Activated CD4-positive, alpha-beta T cell treated with anti-CD3 and anti-CD28 coated beads, Interleukin-10, Interleukin-2, amounts not matched to agents 100 ng/mL and 50 ng/mL, durations not matched to agents 16 hours and 8 hours (primary cell): ENCODE measurements at regions not wholly inside any gene's neighbourhood (a gene's known extent, or its start where the extent isn't known, plus 50 kb on each side); places are given as distances from the start of the nearest gene placed in this dataset.

Source experiments
- DNase-seq: peaks from one replicate; pipeline ENCODE4 v3.0.0-alpha.2; 2020

DNA sequence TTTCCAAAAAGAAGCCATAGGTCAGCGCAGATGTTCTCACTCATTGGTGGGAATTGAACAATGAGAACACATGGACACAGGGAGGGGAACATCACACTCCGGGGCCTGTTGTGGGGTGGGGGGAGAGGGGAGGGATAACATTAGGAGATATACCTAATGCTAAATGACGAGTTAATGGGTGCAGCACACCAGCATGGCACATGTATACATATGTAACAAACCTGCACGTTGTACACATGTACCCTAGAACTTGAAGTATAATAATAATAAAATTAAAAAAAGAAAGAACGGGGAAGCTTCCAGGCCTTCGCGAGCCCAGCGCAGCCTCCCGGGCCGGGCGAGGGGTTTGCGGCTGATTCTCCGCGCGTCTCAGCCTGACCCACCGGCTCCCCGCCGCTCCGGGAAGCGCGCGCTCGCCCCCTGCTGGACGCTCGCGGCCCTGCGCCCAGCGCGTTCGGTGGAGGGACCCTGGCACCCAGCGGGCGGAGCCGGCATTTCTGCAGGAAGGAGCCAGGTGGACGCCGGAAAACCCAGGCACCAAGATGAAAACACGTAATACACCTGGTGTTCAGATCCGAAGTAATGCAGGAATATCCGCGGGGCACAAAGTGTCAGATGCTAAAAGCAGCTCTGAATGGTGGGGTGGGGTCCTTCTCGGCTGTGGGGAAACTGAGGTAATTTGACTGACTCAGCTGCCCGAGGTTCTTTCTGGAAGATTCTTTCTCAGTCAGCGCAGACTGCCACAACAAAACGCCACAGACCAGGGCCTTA lies 67.1 kb upstream of the PPP1R26 start:
- DNase-seq: peak; percentile 75

DNA sequence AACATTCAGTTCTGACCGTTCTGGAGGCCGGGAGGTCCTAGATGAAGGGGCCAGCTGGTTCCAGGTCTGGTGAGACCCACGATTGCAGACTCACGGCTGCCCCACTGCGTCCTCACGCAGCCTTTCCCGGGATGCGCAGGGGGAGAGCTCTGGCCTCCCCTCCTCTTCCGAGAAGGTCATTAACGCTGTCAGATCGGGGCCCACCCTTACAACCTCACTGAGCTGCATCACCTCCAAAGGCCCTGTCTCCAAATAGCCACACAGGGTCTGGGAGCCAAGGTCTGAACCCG lies 66.6 kb upstream of the PPP1R26 start:
- no peak for DNase-seq

- DNase-seq: no peak
These were observed 66.1 kb upstream of the PPP1R26 start for GRCh38 chr9:135413461-135413860.

- DNase-seq: no peak
These were observed 65.3 kb upstream of the PPP1R26 start for GRCh38 chr9:135414293-135414692.

- no peak for DNase-seq
These were observed 64.0 kb upstream of the PPP1R26 start for GRCh38 chr9:135415586-135415985.

- no peak for DNase-seq
These were observed 62.8 kb upstream of the PPP1R26 start for GRCh38 chr9:135416664-135417290.

DNA sequence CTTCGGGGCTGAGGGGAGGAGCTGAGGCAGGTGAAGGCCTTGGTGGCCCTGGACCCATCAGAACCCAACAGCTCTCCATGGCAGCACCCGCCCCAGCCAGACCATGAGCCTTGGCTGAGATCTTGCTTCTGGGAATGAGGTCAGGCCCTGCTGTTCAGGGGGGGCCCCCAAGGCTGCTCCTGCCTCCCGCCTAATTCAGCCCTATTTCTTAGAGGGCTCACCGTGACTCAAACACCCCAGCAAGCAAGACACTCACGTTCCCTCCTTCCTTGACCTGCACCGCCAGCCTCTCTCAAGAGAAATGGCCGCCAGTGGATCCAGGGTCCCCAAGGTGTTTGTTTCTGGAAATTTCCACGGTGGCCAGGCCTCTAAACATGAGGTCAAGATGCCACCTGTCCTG lies 61.4 kb upstream of the PPP1R26 start:
- no peak for DNase-seq

DNA sequence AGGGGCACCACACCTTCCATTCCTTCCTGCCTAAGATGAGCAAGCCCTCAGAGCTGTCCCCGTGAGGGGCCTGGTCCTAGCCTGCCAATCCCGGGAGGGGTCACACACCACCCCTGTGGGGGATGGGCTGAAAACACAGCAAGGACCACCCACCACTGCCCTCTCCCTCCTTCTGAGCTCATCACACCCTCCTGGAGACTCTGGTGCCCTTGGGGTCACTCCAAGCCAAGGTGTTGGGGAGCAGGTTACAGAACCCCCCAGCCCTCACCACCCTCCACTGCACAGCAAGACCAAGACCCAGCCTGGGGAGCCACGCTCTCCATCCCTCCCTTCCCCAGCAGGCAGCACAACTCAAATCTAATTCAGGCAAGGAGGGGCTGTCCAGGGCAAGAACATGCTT lies 60.5 kb upstream of the PPP1R26 start:
- no peak for DNase-seq

GRCh38 chr9:135422341-135422944 lies 57.1 kb upstream of the PPP1R26 start:
- DNase-seq: no peak

GRCh38 chr9:135423725-135424124 lies 55.9 kb upstream of the PPP1R26 start:
- DNase-seq: no peak
